Activated T-cell treated with anti-CD3 and anti-CD28 coated beads for 4 hours (primary cell): ENCODE measurements at regions not wholly inside any gene's neighbourhood (a gene's known extent, or its start where the extent isn't known, plus 50 kb on each side); places are given as distances from the start of the nearest gene placed in this dataset.
"Not testable (repeated sequence)": the region's sequence is repeated elsewhere in the genome, so short reads cannot be mapped to it uniquely, and the experiment has no call there.

Experiments used
- DNase-seq: peaks from one replicate; pipeline ENCODE4 v3.0.0-alpha.2; 2020

DNA sequence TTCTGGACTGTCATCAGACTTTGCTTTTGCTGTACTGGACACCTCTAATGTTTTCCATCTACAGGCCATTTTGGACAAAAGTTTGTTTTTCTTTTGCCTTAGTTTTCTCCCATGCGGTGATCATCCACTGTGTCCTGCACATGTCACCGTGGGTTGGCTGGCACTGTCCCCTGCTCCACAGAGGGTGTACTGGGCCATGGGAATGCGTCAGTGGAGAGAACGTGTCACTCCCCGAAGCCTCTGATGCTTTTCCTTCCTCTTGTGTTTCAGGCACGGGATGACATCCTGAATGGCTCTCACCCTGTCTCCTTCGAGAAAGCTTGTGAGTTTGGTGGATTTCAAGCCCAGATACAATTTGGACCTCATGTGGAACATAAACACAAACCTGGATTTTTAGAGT, 385.0 kb upstream of the TPM1 start:
- DNase-seq = not testable (repeated sequence)

DNA sequence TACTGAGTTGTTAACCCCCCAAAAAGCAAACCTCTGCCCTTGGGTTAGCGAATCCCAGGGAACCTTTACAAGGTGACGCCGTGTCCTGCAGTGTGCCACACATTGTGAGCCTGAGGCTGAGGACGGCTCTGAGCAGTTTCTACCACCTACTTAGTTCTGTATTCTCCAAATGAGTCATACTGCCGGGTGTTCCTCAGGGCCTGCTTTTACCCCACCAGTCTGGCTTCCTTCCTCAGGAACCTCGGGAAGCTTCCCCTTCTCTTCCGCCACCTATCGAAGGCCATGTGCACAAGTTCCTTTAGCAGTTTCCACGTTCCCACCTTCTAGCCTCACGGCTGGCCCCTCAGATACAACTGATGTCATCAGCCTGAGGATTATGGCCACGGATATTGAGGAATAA, 384.0 kb upstream of the TPM1 start:
- DNase-seq = no peak

- no peak for DNase-seq
Measured at GRCh38 chr15:62663547-62663946, 379.0 kb upstream of the TPM1 start.

DNA sequence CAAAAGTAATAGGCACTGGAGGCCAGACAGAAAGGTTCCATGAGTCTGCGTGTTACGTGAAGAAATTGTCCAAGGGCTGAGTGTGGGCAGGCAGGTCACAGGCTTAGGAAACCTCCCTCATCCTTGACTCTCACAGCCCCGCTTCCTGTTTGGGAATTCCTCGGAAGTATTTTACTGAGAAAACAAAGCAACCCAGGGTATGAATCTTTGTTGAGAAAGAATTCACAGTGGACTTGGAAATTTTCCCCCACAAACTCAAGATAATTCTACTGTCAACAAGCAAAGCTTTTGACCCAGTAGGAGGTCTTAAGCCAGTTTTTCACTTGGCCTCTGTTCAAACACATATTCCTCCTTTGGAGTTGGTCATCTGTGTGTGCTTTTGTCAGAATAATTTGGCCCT, 377.1 kb upstream of the TPM1 start:
- no peak for DNase-seq

- DNase-seq = no peak
Measured at GRCh38 chr15:62666046-62666445, 376.5 kb upstream of the TPM1 start.

GRCh38 chr15:62672268-62672667, 370.3 kb upstream of the TPM1 start:
- no peak for DNase-seq

DNA sequence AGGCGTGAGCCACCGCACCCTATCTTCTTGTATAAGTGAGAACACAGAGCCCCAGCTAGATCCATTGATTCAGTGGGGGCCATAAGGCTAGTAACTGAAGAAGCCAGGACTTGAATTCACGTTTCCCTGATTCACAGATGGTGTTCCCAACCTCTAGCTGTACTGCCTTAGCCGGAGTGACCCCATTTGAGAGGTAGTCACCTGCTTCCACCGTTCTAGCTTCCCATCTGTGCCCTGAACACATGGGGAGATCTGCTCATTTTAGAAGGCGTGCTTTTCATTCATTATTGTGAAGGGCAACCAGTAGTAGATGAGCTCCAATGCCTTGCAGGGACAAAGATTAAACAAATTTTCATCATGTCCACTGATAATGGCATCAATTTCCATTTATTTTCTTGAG, 365.7 kb upstream of the TPM1 start:
- DNase-seq = no peak

DNA sequence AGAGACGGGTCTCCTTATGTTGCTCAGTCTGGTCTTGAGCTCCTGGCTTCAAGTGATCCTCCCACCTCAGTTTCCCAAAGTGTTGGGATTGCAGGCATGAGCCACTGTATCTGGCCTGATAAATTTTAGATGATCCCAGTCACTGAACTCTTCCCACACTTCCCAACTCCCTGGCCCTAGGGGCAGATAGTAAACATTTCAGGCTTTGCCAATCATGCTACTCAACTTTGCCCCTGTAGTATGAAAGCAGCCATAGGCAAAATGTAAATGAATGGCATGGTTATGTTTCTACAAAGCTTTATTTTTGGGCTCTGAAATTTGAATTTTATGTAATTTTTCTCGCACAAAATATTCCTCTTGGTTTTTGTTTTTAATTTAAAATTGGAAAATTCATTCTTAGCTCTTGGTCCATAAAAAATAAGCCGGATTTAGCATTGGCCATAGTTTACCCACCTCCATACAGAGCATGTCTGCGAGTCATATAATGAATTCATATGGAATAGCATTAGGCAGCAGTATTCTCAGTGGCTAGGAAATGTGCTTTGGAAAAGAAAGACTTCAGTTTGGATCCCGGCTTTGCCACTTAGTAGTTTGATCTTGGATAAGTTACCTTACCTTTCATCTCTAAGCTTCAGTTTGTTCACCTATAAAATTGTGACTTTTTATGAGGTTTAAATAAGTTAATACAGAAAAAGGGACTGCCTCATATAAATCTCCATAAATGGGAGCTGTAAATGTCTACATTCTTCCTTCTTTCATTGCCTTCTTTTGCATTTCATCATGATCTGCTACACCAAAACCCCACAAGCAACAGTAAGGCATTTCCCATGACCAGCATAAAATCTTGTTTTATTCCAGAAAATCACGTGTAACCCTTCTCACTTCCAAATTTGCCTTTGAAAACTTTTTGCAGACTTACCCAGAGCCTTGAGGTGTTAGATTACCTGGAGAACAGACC, 360.3 kb upstream of the TPM1 start:
- DNase-seq = no peak

- DNase-seq = not testable (repeated sequence)
Measured at GRCh38 chr15:62683192-62683591, 359.4 kb upstream of the TPM1 start.

DNA sequence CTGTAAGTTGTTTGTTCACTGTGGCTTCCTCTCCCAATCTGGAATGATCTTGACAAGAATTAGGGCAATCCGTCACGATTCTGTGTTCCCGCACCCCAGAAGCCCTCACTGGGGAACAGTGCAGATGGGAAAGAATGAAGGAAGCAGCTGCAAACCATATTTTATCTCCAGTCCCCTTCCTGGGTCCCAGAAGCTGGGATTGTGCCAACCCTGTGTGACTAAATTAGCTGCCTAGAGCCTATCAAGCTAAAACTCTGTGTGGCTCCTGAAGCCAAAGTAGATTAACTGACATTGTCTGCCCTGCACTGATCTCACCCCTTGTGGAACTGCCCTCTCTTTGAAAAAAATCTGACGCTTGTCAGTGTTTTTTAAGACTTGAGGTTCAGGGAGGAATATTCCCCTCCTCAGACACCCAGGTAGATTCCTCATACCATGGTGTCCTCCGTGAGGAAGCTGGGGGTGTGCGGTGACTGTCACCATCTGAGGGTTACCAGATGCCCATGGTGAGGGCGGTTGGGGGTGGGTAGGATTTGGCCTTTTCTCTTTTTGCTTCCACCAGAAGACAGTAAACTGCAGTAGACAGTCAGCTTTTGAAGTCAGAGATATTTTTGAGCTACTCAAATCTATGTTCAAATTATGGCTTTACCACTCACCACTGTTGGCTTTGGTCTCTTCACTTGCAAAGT, 358.3 kb upstream of the TPM1 start:
- DNase-seq = no peak

GRCh38 chr15:62691008-62691407, 351.5 kb upstream of the TPM1 start:
- DNase-seq = no peak

- no peak for DNase-seq
Measured at GRCh38 chr15:62697636-62698035, 344.9 kb upstream of the TPM1 start.

GRCh38 chr15:62698646-62699045, 343.9 kb upstream of the TPM1 start:
- DNase-seq = no peak

DNA sequence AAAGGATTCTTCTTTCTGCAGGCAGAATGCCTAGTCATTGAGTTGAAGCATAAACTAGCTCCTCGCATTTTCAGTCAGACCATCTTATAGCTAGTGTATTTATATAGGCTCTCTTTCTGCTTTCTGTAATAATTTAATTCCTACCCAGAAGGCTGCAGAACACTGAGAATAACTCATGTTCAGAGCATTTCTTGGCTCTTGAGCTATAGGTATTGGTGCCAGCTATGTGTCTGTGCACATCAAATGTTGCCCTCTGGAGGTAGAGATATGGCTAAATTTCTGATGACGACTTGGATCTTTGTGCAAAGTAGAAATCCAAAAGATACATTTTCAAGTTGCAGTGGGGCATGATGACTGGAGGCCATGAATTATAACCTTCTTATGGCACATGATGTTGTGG, 336.2 kb upstream of the TPM1 start:
- no peak for DNase-seq

- DNase-seq = no peak
Measured at GRCh38 chr15:62708470-62708869, 334.1 kb upstream of the TPM1 start.

DNA sequence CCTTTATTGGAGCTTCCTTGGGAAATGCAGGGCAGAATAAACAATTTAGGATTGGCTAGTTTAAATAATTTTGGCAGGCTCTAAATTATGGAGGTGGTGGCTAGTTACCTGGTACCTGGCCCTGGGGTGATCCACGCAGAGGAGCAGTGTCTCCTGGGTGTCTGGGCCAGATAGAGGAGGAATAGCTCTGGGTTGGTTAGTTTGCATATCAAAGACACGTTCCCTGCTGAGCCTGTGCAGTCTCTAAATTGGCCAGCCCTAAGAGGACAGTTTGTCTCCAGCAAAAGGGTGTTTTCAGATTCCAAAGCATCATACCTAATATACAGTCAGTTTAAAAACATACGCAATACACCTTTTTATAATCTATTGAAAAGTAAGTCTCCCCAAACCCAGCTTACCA, 333.3 kb upstream of the TPM1 start:
- no peak for DNase-seq

DNA sequence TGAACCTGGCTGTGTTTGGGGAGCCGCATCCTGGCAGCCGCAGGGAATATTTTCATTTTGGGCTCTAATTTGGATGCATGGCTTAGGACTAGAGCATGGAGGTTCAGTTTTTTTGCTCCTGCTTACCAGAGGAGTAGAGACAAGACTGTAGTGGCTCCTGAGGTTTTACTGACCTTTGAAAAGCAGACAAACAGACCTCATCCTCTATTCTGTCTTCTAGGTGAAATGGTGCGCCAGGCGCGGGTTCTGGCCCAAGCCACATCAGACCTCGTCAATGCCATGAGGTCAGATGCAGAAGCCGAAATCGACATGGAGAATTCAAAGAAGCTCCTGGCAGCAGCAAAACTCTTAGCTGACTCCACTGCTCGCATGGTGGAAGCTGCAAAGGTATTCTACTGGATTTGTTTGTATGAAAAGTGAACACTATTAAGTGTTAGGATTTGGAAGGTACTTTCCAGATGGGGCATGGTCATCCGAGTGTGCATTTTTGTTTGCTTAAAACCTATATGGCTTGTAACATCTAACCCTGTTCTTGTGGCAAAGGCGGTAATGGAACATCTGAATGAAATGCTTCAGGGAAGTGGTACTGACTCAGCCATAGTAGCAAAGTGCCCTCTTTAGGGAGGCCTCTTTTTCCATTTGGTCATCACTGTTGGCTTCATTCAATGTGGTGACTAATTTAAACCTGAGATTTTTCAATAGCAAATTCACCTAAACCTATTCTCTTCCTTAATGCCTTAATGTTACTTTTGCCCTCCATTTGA, 330.7 kb upstream of the TPM1 start:
- no peak for DNase-seq

GRCh38 chr15:62712455-62712839, 330.1 kb upstream of the TPM1 start:
- DNase-seq = no peak

DNA sequence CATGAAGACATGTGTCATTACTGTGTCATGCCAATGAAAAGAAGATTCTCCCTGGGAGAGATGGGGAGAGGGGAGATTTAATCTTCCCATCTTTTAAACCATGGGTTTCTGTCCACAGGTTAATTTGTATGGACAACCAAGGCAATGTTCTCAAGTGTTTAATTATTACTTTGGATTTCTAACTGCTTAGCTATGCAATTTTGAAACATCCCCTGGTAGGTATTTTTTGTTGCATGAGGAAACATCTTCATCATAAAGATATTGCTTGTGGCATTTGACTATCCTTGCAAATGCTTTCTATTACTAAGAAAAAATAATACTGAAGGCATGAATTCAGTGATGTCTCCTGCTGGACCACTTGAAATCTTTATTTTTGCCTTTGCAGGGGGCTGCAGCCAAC, 326.6 kb upstream of the TPM1 start:
- no peak for DNase-seq

DNA sequence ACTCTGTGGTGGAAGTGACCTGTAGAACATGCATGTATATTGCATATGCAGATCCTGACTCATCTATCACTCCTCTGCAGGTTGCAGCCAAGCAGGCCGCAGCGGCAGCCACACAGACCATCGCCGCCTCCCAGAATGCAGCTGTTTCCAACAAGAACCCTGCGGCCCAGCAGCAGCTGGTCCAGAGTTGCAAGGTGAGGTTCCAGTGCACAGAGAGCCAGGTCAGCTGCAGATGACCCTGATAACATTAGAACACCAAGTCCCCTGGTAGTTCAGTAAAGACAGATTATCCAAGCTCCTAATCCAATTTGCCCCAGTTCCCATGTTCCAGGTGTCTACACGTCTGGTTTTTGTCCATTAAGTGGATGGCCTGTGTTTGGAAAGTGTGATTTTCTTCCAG, 325.1 kb upstream of the TPM1 start:
- no peak for DNase-seq

GRCh38 chr15:62719316-62719715, 323.2 kb upstream of the TPM1 start:
- DNase-seq = no peak

GRCh38 chr15:62722237-62722636, 320.3 kb upstream of the TPM1 start:
- DNase-seq = no peak

DNA sequence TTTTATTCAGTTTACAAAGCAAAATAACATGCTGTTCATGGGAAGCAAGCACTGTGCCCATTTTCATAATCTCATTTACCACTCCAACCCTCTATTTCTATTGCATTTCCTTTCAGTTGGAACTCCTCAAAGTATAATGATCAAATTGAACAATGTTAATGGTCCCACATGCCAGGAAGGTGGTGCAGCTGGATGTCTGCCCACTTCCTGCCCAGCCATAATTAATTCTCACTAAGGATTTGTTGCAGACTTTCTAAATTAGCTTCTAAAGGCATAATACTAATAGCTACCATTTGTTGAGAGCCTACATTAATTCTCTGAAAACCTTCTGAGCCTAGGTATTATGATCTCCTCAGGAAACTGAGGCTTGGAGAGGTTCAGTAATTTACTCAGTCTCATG, 316.1 kb upstream of the TPM1 start:
- no peak for DNase-seq

DNA sequence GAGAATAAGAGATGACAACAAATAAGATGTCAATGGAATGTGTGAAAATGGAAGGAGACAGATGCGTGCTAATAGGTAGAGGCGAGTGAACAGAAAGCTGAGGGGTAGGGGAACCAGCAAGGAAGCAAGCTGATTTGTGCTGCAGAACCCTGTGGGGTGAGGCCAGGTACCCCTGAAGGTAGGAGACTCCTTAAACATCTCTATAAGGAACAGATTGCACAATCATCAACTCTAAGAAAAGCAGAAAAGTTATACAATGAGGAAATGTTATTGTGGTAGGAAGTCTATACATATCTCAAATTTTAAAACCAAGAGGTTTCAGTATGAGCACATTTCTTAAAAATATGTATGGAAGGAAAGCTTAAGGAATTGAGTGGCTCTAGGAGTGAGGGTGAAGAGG, 315.0 kb upstream of the TPM1 start:
- DNase-seq = no peak
